Medulla oblongata (tissue), 1 donor: ENCODE measurements at regions not wholly inside any gene's neighbourhood (a gene's known extent, or its start where the extent isn't known, plus 50 kb on each side); places are given as distances from the start of the nearest gene placed in this dataset.

Experiments
- DNase-seq: peaks from one replicate; pipeline ENCODE4 v3.0.0-alpha.2; 2015; ENCODE audit errors: extremely low spot score

DNA sequence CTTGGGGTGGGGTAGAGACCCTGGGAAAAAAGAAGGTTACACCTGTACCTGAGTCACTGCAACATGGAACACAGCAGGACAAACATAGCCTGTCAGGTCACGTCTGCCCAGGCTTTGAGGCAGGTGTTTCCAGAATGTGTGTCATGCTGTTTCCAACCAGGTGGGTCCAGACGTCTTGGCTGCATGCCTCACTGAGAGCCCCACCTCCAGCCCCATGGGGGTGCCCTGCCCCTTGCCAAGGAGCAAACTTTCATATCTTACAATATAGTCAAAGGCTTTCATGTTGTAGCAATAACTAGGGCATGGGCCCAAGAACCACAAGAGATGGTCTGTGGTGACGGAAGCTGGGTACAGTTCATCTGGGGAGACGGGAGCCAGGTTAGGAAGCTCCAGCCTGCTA, 499.7 kb downstream of the BCL11A start:
- DNase-seq = no peak

- no peak for DNase-seq
Observed at GRCh38 chr2:60052601-60053000, 500.9 kb downstream of the BCL11A start.

DNA sequence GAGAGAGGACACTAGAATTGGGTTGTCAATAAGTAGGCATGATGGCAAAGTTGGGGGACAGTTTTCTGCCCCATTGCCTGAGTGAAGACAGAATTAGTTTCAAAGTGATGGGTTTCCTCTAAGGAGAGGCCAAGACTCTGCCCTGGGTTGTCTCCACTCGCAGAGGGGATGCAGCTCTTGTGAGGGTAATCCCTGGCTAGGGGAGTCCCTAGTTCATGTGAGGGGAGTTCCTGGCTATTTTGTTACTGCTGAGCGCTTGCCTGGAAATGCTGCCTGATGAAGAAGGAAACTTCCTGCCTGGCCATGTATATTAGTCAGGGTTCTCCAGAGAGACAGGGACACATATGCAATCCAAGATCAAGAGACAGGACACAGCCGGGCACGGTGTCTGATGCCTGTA, 501.5 kb downstream of the BCL11A start:
- DNase-seq = no peak

DNA sequence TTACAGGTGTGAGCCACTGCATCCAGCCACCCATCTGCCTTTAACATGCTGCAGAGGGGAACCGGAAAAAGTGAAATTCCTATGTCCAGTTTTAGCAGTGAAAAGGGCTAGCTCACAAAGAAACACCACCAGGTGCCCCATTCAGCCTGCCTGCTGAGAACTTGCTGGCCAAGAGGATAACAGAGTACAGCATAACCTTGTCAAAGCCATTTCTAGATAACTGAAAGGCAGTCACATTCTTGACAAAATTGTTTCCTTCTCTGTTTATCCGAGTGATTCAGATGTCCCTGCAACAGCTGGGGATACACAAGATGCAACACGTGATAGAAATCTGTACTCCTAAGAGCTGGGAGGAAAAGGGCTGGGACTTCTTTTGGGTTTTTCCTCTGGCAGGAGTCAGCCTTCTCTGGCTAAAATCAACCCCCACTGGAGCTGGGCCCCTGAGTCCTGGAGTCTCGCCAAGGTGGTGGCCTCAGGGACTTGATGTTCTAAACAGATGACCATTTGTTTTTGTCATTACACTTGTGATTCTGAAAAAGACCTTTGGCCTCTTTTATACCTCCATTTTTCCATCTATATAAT, 505.4 kb downstream of the BCL11A start:
- DNase-seq = no peak

DNA sequence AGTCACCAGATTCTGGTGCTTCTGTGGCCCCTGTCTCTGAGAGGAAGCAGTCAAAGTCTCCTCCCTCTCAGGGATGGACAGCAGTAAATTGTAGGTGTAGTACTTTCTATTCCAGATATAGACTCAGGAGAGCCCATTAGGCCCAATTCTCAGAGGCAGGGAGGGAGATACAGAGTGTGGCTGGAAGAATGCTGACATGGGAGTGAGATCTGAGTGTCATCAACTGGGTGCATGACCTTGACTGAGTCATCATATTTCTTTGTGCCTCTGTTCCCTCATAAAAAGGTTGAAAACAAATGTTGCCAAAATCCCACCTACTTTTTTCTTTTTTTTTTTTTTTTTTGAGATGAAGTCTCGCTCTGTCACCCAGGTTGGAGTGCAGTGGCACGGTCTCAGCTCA, 506.1 kb downstream of the BCL11A start:
- no peak for DNase-seq

DNA sequence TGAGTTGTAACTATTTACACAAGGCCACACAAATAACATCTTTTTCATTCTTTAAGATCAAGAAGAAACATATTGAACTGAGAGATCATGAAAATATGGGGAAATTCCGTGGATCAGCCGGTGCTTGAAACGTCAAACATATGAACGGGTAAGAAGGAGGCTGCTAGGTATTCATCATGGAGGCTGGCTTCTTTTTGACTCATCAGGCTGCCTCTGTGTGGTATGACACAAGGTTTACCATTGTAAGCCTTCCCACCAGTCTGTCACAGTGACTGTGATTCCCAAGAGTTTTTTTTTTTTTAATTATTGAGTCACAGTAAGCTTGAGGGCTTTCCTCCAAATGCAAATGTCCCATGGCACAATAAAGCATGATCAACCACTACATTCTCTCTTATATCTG, 506.9 kb downstream of the BCL11A start:
- DNase-seq = no peak

DNA sequence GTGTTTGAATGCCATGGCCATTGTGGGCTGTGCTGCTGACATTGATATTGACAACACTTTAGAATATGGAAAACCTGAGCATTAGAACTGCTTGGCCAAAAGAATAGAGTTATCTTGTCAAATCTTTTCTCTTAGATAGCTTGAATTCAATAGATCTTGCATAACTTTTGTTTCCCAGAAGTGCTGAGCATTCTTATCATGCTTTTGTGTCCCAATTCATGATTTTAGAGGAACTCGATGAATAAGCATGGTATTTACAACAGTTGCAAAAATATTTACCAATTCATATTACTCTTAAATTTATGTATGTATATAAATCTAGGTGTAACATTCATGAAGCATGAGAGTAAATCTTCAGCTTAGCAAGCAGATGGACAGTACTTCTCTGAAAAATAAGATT, 508.0 kb downstream of the BCL11A start:
- no peak for DNase-seq

- DNase-seq = no peak
Observed at GRCh38 chr2:60044484-60044883, 509.0 kb downstream of the BCL11A start.

DNA sequence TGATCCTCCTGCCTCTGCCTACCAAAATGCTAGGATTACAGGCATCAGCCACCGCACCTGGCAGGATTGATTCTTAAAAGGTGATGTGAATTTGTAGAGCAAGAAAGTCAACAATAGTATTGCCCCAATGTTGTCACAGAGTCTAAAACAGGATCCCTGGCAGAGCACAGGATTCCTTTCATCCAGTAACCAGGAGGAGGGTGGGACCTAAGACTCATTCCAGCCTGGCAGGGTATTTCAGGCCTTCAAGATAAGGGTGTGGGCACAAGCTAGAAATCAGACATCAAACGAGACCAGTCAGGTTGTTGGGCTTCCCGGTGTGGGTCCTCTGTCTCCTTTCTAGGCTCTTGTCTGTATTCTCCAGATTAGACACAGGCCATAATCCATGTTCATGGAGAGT, 511.4 kb downstream of the BCL11A start:
- DNase-seq = no peak

GRCh38 chr2:60033325-60033724, 520.1 kb downstream of the BCL11A start:
- DNase-seq = no peak

DNA sequence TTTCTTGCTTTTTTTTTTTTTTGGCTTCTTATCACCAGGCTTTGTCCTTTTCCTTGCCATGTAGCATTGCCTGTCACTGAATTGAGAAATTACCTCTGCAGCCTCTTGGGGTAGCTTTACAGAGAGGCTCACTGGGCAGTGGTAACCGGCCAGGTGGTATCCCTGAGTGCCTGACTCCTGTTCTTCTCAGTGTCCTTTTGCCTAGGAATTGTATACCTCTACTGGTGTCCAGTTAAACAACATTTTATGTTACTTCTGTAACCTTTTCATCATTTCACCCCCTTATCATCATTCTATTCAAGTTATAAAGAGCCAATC, 523.9 kb downstream of the BCL11A start:
- no peak for DNase-seq

DNA sequence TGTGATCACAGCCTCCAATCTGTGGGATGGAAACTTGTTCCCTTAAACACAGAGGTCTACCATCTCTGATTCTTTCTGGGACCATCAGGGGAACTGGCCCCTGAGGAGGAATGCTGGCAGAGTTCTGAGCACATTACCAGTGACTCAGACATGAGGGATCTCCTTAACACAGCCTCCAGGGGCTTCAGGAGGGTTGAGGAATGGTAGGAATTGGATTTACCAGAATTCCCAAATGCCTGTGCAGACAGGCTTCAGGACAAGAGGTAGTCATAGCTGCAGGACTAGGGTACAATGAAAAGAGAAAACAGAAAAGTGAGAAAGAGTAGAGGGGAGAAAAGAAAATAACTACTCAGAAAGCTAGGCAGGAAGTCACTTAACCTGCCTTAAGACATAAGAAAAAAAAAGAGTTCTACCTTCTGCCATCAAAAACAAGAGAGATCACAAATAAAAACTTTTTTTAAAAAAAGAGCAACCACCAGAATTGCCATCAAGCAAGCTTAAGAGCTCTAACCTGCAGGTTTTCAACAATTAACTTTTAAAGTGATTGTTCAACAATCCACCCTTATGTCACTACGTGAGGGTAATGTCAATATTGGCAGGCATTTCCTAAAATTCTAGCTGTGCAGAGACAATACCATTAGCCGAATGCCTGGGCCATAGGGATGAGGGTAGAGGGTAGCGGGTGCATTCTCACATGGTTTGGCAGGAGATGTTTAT, 524.4 kb downstream of the BCL11A start:
- DNase-seq = no peak

DNA sequence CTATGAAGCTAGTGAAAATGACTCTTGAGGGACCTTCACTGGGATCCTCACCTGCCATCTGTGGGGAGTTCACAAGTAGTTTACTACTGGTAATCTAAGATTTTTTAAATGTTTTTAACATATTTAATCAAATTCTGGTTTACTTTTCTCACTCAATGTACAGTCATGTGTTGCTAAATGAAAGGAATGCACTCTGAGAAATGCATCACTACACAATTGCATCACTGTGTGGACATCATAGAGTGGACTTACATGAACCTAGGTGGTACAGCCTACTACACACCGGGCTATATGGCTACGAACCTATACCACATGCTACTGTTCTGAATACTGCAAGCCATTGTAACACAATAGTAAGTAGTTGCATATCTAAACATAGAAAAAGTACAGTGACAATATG, 528.0 kb downstream of the BCL11A start:
- no peak for DNase-seq

GRCh38 chr2:60023256-60023985, 530.0 kb downstream of the BCL11A start:
- no peak for DNase-seq

DNA sequence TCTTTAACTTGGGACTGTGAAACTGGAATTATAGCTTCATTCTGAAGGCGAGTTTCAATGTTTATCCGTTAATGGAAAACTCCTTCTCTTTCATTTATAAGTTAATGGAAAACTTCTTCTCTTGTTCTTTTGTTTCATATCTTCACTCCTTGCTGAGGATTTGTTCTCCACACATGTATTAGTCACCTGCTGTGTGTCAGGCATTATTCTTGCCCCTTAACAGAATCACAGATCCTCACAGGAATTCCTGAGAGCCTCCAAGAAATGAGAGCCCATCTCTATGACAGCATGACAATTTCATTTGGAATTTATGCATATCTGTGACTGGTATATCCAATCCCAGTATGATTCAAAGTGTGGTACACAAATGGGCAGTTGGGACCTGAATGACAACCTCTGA, 545.8 kb downstream of the BCL11A start:
- DNase-seq = no peak

- no peak for DNase-seq
Observed at GRCh38 chr2:60003076-60003475, 550.4 kb downstream of the BCL11A start.

DNA sequence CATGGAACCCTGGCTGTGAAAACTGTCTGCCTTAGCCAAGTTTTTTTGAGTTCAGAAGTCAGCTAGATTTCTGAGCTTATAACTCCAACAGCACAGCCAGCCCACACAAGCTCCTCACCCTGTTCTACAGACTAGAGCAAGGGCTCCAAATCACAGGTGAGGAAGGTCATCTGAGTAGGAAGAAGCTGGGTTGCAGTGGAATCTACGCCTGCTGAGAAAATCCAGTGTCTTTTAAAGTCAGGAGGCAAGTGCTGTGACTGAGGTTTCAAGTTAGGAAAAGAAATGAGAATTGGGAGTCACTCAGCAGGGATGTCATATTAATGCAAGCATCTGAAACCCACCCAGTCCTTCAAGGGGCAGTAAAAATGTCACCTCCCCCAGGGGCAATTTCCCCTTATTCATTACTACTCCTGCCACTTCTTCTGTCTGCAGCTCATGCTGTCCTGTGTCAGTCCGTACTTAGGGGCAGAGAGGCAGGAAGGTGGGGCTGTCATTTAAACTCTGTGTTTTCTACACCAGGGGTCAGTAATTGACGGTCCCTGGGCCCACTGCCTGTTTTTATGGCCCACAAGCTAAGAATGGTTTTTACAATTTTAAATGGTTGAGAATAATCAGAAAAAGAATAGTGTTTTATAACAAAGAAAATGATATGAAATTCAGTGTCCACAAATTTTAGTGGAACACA, 551.1 kb downstream of the BCL11A start:
- DNase-seq = no peak

- no peak for DNase-seq
Observed at GRCh38 chr2:60000686-60001085, 552.8 kb downstream of the BCL11A start.

DNA sequence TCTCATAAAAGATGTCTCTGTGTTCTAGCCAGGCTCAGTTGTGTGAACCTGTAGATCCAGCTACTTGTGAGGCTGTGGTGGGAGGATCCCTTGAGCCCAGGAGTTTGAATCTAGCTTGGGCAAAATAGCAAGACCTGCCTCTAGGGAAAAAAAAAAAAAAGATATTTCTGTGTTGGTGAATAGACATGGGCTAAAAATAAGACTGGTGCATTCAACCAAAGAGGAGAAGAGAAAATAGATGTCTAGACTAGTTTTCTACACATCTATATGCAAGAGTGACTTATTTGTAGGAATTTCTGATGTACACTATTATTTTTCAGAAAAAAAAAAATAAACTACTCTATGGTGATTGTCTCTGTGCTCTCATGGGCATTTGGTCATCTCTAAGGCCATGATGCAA, 555.1 kb downstream of the BCL11A start:
- DNase-seq = no peak

GRCh38 chr2:59997371-59997770, 556.1 kb downstream of the BCL11A start:
- DNase-seq = no peak

GRCh38 chr2:59996855-59997254, 556.6 kb downstream of the BCL11A start:
- DNase-seq = no peak

- DNase-seq = no peak
Observed at GRCh38 chr2:59993726-59994125, 559.7 kb downstream of the BCL11A start.

DNA sequence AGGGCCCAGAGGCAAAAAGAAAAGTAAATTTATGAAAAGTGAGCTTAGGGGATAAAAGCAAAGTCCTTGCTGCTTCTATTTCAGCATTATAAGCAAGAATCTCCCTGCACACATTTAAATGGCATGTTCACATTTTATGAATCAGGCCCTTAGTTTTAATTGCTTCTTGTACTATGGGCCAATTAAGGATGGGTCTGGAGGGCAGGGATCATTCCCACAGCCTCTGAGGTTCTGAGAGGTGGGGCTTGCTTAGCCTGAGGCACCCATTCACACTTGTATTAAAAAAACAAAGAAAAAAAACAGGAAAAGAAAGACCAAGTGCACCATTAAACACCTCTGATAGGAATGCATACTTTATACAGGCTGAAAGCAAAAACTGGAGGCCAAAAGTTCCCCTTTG, 565.1 kb downstream of the BCL11A start:
- DNase-seq = no peak
